GM20000 (cell line): ENCODE measurements at regions not wholly inside any gene's neighbourhood (a gene's known extent, or its start where the extent isn't known, plus 50 kb on each side); places are given as distances from the start of the nearest gene placed in this dataset.

Source experiments
- DNase-seq: peaks from one replicate; pipeline ENCODE4 v3.0.0; 2012; ENCODE audit warnings: low spot score
- TF ChIP-seq, protein P1 (sequence below): IDR thresholded peaks from 2 replicates; pipeline ENCODE4 v1.5.1; 2012; ENCODE audit warnings: mild to moderate bottlenecking, control low read depth; ENCODE audit errors: extremely low read depth, missing control alignments

DNA sequence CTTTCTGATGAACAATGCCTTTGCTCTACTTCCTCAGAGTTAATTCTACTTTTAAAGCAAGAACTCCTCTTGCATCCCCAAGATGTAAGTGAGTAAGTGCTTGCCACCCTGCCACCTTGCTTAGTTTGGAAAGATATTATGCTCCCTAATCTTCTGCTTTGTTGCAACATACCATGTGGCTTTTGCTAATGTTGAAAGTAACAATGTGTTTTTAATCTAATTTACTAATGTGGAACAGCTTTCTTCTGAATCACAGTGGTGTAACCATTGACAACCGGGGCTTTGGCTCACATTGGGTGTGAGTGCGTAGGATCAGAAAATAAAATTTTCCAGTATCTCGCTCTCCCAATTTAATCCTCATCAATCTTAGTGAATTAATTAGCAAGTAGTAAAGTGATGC, 254.1 kb upstream of the PTER start:
- TF ChIP-seq, protein P1, sequence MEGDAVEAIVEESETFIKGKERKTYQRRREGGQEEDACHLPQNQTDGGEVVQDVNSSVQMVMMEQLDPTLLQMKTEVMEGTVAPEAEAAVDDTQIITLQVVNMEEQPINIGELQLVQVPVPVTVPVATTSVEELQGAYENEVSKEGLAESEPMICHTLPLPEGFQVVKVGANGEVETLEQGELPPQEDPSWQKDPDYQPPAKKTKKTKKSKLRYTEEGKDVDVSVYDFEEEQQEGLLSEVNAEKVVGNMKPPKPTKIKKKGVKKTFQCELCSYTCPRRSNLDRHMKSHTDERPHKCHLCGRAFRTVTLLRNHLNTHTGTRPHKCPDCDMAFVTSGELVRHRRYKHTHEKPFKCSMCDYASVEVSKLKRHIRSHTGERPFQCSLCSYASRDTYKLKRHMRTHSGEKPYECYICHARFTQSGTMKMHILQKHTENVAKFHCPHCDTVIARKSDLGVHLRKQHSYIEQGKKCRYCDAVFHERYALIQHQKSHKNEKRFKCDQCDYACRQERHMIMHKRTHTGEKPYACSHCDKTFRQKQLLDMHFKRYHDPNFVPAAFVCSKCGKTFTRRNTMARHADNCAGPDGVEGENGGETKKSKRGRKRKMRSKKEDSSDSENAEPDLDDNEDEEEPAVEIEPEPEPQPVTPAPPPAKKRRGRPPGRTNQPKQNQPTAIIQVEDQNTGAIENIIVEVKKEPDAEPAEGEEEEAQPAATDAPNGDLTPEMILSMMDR, result no peak
- DNase-seq, result no peak

DNA sequence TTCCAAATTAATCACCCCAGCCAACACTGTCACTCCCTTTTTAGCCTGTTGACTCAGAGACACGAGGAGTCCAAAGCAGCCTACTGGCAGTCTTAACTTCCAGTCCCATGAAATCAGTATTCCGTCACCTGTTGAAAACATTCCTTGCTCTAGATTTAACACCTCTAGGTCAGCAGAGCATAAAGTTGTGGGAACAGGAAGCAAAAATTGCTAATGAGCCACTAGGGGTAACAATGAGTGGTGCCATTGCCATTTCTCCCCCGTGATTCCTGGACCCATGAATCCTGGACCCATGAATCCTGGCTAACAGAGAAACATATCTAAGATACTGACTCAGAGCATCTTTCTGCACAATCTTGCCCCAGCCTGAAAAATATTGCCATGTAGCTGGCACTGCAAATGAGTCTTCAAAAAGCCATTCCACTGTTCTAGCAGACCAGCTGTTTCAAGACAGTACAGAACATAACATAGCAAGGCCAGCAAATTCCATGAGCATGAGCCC, 252.7 kb upstream of the PTER start:
- DNase-seq, result no peak
- TF ChIP-seq, protein P1, result no peak

DNA sequence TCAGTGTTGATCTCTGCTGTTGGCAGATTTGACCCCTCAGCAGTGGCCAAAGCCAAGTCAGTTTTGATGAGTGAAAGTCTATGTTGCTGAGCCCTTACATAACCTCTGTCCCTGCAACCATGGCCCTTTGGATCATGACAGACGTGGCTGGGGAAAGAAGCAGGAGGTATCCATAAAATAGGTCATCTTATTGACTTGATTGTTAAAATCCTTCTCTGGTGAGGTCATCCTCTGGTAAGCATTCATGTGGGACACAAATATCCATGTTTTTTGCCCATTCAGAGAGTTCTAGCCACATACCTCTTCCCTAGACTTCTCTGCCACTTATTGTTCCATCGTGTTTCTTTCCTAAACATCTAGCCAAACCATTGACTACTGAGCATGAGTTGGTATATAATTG, 251.9 kb upstream of the PTER start:
- TF ChIP-seq, protein P1, result no peak
- no peak for DNase-seq

DNA sequence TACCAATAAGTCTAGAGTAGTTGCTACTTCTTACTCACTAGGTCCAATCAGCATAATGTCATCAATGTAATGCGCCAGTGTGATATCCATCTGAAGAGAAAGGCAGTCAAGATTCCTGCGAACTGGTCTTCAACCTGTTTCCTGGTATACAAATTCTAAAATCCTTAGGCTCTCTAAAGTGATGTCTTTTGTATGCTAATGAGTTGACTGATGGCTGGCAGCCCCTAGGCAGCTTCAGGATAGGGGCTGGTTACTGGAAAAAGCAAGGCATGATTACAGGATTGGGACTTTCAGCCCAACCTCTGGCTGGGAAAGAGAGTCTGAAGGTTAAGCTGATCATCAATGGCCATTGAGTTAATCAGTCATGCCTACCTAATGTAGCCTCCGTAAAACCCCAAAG, 250.2 kb upstream of the PTER start:
- TF ChIP-seq, protein P1, result no peak
- no peak for DNase-seq

DNA sequence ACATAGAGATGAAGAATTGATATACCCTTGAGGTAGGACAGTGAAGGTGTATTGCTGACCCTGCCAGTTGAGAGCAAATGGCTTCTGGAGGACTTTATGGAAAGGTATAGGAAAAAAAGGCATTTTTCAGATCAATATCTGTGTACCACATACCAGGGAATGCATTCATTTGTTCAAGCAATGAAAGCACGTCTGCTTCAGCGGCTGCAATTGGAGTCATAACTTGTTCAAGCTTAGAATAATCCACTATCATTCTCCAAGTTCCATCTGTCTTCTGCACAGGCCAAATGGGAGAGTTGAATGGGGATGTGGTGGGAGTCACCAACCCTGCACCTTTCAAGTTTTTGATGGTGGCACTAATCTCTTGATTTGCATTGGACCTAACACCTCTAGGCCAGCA, 249.6 kb upstream of the PTER start:
- no peak for DNase-seq
- TF ChIP-seq, protein P1, result no peak

DNA sequence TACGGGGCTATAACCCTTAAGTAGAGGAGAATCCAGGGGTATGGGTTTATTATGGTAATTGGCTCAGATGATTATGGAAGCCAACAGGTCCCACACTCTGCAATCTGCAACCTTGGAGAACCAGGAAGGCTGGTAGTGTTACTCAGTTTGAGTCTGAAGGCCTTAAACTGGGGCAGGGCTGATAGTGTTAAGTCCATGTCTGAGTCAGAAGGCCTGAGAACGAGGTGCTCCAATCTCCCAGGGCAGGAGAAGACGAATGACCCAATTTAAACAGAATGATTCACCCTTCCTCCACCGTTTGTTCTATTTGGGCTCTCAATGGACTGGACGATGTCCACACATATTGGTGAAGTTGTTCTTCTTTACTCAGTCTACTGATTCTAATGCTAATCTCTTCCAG, 244.5 kb upstream of the PTER start:
- DNase-seq, result no peak
- TF ChIP-seq, protein P1, result no peak

DNA sequence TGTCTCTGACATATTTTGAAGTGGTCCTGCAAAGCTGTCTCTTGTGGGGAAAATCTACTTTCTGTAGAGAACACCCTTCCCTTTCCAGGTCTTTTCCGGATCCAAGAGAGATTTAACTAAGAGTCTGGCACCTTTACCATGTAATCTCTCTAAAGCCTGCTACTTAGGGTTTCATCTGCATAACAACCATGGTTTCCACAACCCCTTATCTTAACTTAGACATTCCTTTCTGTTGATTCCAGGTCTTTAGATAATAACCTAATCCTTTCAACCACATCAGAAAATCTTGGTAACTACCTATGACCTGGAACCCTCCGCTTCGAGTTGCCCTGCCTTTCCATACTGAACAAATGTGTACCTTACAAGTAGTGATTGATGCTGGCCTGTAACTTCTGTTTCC, 243.6 kb upstream of the PTER start:
- DNase-seq, result no peak
- TF ChIP-seq, protein P1, result no peak
